Right renal cortex interstitium (tissue), 3 donors: ENCODE measurements at regions not wholly inside any gene's neighbourhood (a gene's known extent, or its start where the extent isn't known, plus 50 kb on each side); places are given as distances from the start of the nearest gene placed in this dataset.
"Not testable (repeated sequence)": the region's sequence is repeated elsewhere in the genome, so short reads cannot be mapped to it uniquely, and the experiment has no call there.

Source experiments
- DNase-seq, 3 donors: peaks; one replicate each; pipeline ENCODE4 v3.0.0-alpha.2; 2013; ENCODE audit warnings: low read depth in 3 of 3, low spot score in 2 of 3

GRCh38 chr13:112144616-112145550 lies 77.9 kb downstream of the SOX1 start:
- DNase-seq, result no peak

DNA sequence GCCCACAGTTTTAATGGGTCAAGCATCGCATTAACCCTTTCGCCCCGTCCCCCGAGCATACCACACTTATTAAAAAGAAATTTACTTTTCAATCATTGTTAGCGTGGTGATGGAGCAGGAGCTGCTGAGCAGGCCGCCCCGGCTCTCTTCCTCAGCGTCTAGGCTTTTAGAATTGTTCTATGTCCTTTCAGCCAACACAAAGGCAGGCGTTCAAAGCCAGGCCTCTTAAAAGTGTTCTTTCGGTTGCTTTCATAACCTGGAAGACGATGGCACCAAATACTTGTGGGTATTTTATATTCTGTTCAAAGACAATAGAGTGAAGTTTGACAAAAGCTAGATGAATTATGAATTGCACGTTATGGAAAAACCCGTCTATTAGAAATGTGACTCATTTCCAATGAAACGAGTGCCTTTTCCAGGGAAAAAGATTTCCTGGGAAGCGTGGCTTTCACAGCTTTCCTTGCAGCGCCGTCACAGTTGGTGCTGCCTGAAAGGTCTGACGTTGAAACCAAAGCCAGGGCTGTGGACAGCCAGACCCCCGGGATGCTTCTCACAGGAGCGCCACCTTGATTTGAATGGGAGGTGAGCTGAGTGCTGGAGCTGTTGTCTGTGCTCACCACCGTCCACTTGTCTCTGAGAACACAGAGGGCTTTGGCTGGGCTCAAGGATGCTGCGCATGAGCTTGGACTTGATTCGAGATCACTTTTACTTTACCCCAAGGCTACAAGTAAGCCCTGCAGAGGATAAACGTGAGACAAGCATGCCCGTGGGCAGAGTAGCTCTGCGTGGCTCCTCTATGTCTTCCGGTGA lies 78.8 kb downstream of the SOX1 start:
- no peak for DNase-seq

GRCh38 chr13:112150352-112150751 lies 83.4 kb downstream of the SOX1 start:
- no peak for DNase-seq

DNA sequence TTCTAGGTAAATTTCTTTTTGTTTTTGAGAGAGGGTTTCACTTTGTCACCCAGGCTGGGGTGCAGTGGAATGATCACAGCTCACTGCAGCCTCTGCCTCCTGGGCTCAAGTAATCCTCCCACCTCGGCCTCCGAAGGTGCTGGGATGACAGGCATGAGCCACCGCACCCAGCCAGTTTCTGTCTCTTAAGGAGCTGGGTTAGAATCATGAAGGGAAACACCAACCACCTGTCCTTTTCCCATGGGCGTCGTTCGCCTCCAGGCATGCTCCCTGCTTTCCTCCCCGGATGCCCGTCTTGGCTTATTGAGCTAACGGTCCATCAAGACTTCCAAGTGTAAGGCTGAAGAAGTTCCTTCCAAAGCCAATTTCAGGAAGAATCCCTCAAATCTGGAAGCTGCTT lies 85.9 kb downstream of the SOX1 start:
- DNase-seq, result no peak

- DNase-seq, result no peak
Measured at GRCh38 chr13:112153364-112153763, 86.4 kb downstream of the SOX1 start.

DNA sequence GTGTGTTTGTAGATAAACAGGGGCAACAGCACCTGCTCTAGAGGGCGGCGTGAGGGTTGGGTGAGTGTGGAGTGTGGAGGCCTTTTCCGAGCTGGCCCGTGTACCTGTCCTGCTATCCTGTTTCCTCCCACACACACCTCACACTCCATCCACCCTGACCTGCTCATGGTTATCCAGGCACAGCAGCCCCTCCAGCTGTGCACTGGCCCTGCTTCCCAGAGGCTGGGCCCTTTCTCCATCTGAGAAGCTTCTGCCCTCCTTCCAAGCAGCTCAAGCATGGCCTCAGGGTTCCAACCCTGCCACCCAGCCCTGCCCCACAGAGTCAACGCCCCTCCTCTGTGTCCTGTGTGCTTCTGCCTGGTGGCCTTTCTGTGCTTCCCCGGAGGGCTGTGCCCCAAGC lies 86.9 kb downstream of the SOX1 start:
- no peak for DNase-seq

GRCh38 chr13:112154301-112155060 lies 87.5 kb downstream of the SOX1 start:
- no peak for DNase-seq

DNA sequence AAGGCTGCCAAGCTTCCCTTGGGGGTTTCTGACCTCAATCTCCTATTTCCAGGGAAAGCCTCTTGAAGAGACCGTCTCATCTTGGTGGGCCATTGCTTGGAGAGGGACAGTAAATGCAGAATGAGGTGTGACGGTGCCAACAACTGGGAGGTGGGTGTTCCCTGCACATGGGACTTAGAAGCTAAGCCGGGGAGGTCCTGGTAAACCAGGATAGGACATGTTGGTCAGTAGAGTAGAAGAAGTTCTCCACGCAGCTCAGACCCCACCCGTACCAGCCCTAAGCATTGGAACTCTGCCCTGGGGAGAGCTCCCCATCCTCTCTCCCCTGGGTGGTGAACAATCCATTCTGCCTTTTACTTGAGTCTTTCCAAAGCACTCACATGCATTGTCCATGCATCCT lies 92.0 kb downstream of the SOX1 start:
- no peak for DNase-seq

DNA sequence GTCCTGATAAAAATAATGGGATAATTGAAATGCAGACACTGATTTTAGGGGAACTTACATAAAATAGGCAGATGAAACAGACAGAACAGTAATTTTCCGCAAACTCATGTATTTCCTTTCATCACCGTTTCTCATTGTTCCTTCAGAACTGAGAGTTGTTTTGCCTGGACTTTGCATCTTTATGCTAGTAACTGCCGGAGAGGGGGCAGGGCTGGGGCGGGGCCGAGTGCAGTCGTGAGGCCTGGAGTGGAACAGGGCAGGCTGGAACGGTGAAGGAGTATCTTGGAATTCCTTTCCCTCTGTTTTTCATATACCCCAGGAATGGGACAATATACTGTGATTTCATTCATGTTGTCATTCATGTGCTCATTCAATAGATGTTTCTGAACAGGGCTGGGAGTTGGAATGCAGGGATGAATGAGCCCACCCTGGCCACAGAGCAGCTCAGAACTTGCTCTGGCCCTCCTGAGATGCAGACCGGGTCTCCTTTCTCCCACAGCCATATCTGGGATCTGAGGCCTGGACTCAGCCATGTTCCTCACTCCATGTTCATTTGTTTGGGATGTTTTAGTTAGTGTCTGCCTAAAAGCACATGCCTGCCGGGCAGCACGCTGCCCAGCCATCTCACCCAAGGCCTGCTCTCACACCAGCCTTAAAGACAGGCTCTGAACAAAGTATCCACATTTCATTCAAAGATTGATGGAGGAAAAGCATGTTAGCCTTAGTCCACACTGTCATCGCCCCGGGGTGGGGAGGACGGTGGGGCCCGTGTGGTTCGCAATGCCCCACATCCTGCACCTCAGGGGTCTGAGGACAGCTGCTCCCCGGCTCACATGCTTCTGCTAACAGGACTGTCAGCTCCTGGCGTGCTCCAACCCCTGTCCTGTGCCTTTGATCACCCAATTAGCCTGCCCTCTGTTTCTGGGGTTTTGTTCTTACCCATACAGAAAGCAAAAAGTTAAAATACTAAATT lies 92.9 kb downstream of the SOX1 start:
- no peak for DNase-seq

DNA sequence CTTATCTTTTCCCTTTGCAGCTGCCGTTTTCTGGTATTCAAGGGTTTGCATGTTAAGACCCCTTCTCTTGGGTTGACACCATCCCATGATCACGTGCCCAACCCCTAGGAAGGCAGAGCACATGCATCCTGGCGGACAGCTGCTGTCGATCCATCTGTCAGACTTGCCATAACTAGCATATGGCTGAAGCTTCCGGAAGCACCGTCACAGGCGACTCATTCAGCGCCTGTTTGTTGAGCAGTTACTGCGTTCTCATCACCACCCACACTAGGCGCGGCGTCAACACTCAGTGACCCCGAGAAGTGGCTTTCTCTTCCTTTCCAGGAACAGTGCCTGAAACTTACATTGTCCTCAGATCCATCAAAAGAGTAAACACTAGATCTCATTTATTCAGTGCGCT lies 93.6 kb downstream of the SOX1 start:
- no peak for DNase-seq

- no peak for DNase-seq
Measured at GRCh38 chr13:112161521-112162301, 94.8 kb downstream of the SOX1 start.

DNA sequence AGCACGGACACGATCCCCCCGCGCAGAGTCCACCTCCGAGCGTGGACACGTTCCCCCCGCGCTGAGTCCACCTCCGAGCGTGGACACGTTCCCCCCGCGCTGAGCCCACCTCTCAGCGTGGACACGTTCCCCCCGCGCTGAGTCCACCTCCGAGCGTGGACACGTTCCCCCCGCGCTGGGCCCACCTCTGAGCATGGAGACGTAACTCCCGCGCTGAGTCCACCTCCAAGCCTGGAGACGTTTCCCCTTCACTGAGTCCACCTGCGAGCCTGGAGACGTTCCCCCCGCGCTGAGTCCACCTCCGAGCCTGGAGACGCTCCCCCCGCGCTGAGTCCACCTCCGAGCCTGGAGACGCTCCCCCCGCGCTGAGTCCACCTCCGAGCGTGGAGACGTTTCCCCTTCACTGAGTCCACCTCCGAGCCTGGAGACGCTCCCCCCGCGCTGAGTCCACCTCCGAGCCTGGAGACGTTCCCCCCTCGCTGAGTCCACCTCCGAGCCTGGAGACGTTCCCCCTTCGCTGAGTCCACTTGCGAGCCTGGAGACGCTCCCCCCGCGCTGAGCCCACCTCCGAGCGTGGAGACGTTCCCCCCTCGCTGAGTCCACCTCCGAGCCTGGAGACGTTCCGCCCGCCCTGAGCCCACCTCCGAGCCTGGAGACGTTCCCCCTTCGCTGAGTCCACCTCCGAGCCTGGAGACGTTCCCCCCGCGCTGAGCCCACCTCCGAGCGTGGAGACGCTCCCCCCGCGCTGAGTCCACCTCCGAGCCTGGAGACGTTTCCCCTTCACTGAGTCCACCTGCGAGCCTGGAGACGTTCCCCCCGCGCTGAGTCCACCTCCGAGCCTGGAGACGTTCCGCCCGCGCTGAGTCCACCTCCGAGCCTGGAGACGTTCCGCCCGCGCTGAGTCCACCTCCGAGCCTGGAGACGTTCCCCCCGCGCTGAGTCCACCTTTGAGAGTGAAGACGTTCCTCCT lies 97.0 kb downstream of the SOX1 start:
- DNase-seq, result not testable (repeated sequence)

- no peak for DNase-seq
Measured at GRCh38 chr13:112165712-112166111, 98.8 kb downstream of the SOX1 start.

DNA sequence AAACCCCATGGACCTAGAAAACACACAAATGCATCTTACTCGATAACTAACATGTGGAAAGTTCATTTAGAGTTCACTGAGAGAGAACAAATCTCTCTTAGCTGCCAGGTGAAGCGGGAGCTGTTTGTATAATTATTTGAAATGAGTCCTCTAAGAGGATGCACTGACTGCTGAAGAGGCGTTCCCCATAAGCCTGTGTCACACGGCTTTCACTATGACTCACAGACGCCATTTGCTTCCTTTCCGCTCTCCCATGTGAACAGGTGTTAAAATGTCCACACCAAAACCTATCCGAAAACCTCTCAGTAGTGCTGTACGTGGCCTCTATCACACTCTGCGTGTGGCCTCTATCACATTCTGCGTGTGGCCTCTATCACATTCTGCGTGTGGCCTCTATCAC lies 101.8 kb downstream of the SOX1 start:
- no peak for DNase-seq

GRCh38 chr13:112169941-112170822 lies 103.2 kb downstream of the SOX1 start:
- no peak for DNase-seq

GRCh38 chr13:112170823-112171569 lies 104.0 kb downstream of the SOX1 start:
- DNase-seq, result no peak
